HUES6 (cell line): ENCODE measurements at regions not wholly inside any gene's neighbourhood (a gene's known extent, or its start where the extent isn't known, plus 50 kb on each side); places are given as distances from the start of the nearest gene placed in this dataset.

Experiments used
- H3K27ac ChIP-seq: 2 replicates; pipeline ENCODE4 v1.7.0; 2013; ENCODE audit warnings: low read depth, mild to moderate bottlenecking, low read length, inconsistent platforms
- H3K27me3 ChIP-seq: 2 replicates; pipeline ENCODE4 v1.6.1; 2013; ENCODE audit warnings: low read length; ENCODE audit not compliant: control insufficient read depth, insufficient read depth
- H3K36me3 ChIP-seq: 2 replicates; pipeline ENCODE4 v1.6.1; 2013; ENCODE audit warnings: low read length; ENCODE audit not compliant: control insufficient read depth, insufficient read depth
- H3K4me1 ChIP-seq: 2 replicates; pipeline ENCODE4 v1.6.1; 2013; ENCODE audit warnings: low read length; ENCODE audit not compliant: control insufficient read depth, insufficient read depth
- H3K4me3 ChIP-seq: 2 replicates; pipeline ENCODE4 v1.5.1; 2013; ENCODE audit warnings: low read depth, low read length
- H3K9ac ChIP-seq: one replicate; pipeline ENCODE4 v1.6.1; 2013; ENCODE audit warnings: mild to moderate bottlenecking, low read length
- H3K9me3 ChIP-seq: 2 replicates; pipeline ENCODE4 v1.6.1; 2013; ENCODE audit warnings: low read depth, low read length; ENCODE audit not compliant: control insufficient read depth, insufficient read depth

- H3K27ac ChIP-seq, result no peak overlapping the region
These were observed 212.4 kb upstream of the FLRT2 start for GRCh38 chr14:85317491-85318021.

GRCh38 chr14:85319101-85319500, 210.8 kb upstream of the FLRT2 start:
- Histone ChIP-seq H3K9ac (no peak overlapping the region), H3K4me3 (no peak overlapping the region), H3K36me3 (no peaks in the 10 kb centered on the region), H3K9me3 (no peaks in the 10 kb centered on the region), H3K27me3 (no peaks in the 10 kb centered on the region), H3K4me1 (peaks cover 19% of the 10 kb centered on the region), H3K27ac (no peak overlapping the region)

More at GRCh38 chr14:85317491-85318021, 212.4 kb upstream of the FLRT2 start:
- H3K4me1 ChIP-seq, result peaks cover 19% of the 10 kb centered on the region
- H3K4me3 ChIP-seq, result no peak overlapping the region
- H3K27me3 ChIP-seq, result no peaks in the 10 kb centered on the region
- H3K36me3 ChIP-seq, result no peaks in the 10 kb centered on the region
- no peaks in the 10 kb centered on the region for H3K9me3 ChIP-seq
- no peak overlapping the region for H3K9ac ChIP-seq

GRCh38 chr14:85319998-85320630, 209.8 kb upstream of the FLRT2 start:
- Histone ChIP-seq H3K27ac (no peak overlapping the region), H3K36me3 (no peaks in the 10 kb centered on the region), H3K4me1 (peaks cover 19% of the 10 kb centered on the region), H3K4me3 (no peak overlapping the region), H3K9me3 (no peaks in the 10 kb centered on the region), H3K27me3 (no peaks in the 10 kb centered on the region), H3K9ac (no peak overlapping the region)

GRCh38 chr14:85325134-85326017, 204.6 kb upstream of the FLRT2 start:
- Histone ChIP-seq H3K9ac (no peak overlapping the region), H3K4me3 (no peak overlapping the region), H3K27ac (no peak overlapping the region), H3K4me1 (no peaks in the 10 kb centered on the region), H3K36me3 (no peaks in the 10 kb centered on the region), H3K9me3 (no peaks in the 10 kb centered on the region), H3K27me3 (no peaks in the 10 kb centered on the region)

- no peak overlapping the region for H3K27ac ChIP-seq
- no peaks in the 10 kb centered on the region for H3K36me3 ChIP-seq
- no peaks in the 10 kb centered on the region for H3K27me3 ChIP-seq
- no peaks in the 10 kb centered on the region for H3K4me1 ChIP-seq
- no peaks in the 10 kb centered on the region for H3K9me3 ChIP-seq
- H3K9ac ChIP-seq, result no peak overlapping the region
- no peak overlapping the region for H3K4me3 ChIP-seq
These were observed 197.5 kb upstream of the FLRT2 start for GRCh38 chr14:85332401-85332800.

GRCh38 chr14:85333313-85333712, 196.6 kb upstream of the FLRT2 start:
- Histone ChIP-seq H3K27ac (no peak overlapping the region), H3K27me3 (no peaks in the 10 kb centered on the region), H3K9ac (no peak overlapping the region), H3K9me3 (no peaks in the 10 kb centered on the region), H3K4me1 (no peaks in the 10 kb centered on the region), H3K4me3 (no peak overlapping the region), H3K36me3 (no peaks in the 10 kb centered on the region)

GRCh38 chr14:85333841-85334240, 196.1 kb upstream of the FLRT2 start:
- H3K9me3 ChIP-seq, result no peaks in the 10 kb centered on the region
- no peaks in the 10 kb centered on the region for H3K27me3 ChIP-seq
- no peaks in the 10 kb centered on the region for H3K36me3 ChIP-seq
- H3K9ac ChIP-seq, result no peak overlapping the region
- no peaks in the 10 kb centered on the region for H3K4me1 ChIP-seq
- H3K27ac ChIP-seq, result no peak overlapping the region
- no peak overlapping the region for H3K4me3 ChIP-seq

- no peak overlapping the region for H3K4me3 ChIP-seq
- no peaks in the 10 kb centered on the region for H3K9me3 ChIP-seq
- no peaks in the 10 kb centered on the region for H3K36me3 ChIP-seq
- H3K4me1 ChIP-seq, result no peaks in the 10 kb centered on the region
- H3K27me3 ChIP-seq, result no peaks in the 10 kb centered on the region
- no peak overlapping the region for H3K27ac ChIP-seq
- no peak overlapping the region for H3K9ac ChIP-seq
These were observed 195.6 kb upstream of the FLRT2 start for GRCh38 chr14:85334316-85334715.

GRCh38 chr14:85336257-85336656, 193.7 kb upstream of the FLRT2 start:
- no peaks in the 10 kb centered on the region for H3K27me3 ChIP-seq
- no peaks in the 10 kb centered on the region for H3K4me1 ChIP-seq
- H3K27ac ChIP-seq, result no peak overlapping the region
- H3K4me3 ChIP-seq, result no peak overlapping the region
- no peak overlapping the region for H3K9ac ChIP-seq
- H3K9me3 ChIP-seq, result no peaks in the 10 kb centered on the region
- H3K36me3 ChIP-seq, result no peaks in the 10 kb centered on the region

- Histone ChIP-seq H3K27ac (no peak overlapping the region), H3K4me3 (no peak overlapping the region), H3K9ac (no peak overlapping the region), H3K4me1 (no peaks in the 10 kb centered on the region), H3K27me3 (no peaks in the 10 kb centered on the region), H3K9me3 (no peaks in the 10 kb centered on the region), H3K36me3 (no peaks in the 10 kb centered on the region)
These were observed 193.1 kb upstream of the FLRT2 start for GRCh38 chr14:85336817-85337216.

- Histone ChIP-seq H3K36me3 (no peaks in the 10 kb centered on the region), H3K9me3 (no peaks in the 10 kb centered on the region), H3K27me3 (no peaks in the 10 kb centered on the region), H3K9ac (no peak overlapping the region), H3K4me1 (no peaks in the 10 kb centered on the region), H3K27ac (no peak overlapping the region), H3K4me3 (no peak overlapping the region)
These were observed 191.0 kb upstream of the FLRT2 start for GRCh38 chr14:85338895-85339294.
